NCI-H460 (cell line): ENCODE measurements at regions not wholly inside any gene's neighbourhood (a gene's known extent, or its start where the extent isn't known, plus 50 kb on each side); places are given as distances from the start of the nearest gene placed in this dataset.

ENCODE experiments used
- DNase-seq: peaks from one replicate; pipeline ENCODE4 v3.0.0-alpha.2; 2016; ENCODE audit warnings: low read depth; ENCODE audit errors: extremely low read depth

GRCh38 chr4:14646831-14647230 lies 355.4 kb upstream of the CPEB2 start:
- no peak for DNase-seq

GRCh38 chr4:14650127-14650526 lies 352.2 kb upstream of the CPEB2 start:
- no peak for DNase-seq

- no peak for DNase-seq
Measured at GRCh38 chr4:14652522-14652921, 349.8 kb upstream of the CPEB2 start.

- DNase-seq: no peak
Measured at GRCh38 chr4:14653338-14653737, 348.9 kb upstream of the CPEB2 start.

- no peak for DNase-seq
Measured at GRCh38 chr4:14659286-14659685, 343.0 kb upstream of the CPEB2 start.

GRCh38 chr4:14667624-14668151 lies 334.6 kb upstream of the CPEB2 start:
- DNase-seq: no peak

- no peak for DNase-seq
Measured at GRCh38 chr4:14668296-14668695, 334.0 kb upstream of the CPEB2 start.

GRCh38 chr4:14669371-14669770 lies 332.9 kb upstream of the CPEB2 start:
- no peak for DNase-seq

- DNase-seq: no peak
Measured at GRCh38 chr4:14671146-14671545, 331.1 kb upstream of the CPEB2 start.

- DNase-seq: no peak
Measured at GRCh38 chr4:14675279-14675985, 326.8 kb upstream of the CPEB2 start.

GRCh38 chr4:14679906-14680305 lies 322.4 kb upstream of the CPEB2 start:
- no peak for DNase-seq

GRCh38 chr4:14681330-14681729 lies 321.0 kb upstream of the CPEB2 start:
- DNase-seq: no peak

- no peak for DNase-seq
Measured at GRCh38 chr4:14693728-14694127, 308.6 kb upstream of the CPEB2 start.

GRCh38 chr4:14695095-14695845 lies 307.0 kb upstream of the CPEB2 start:
- no peak for DNase-seq

- DNase-seq: no peak
Measured at GRCh38 chr4:14700083-14700482, 302.2 kb upstream of the CPEB2 start.

- DNase-seq: no peak
Measured at GRCh38 chr4:14700544-14700943, 301.7 kb upstream of the CPEB2 start.

- no peak for DNase-seq
Measured at GRCh38 chr4:14701389-14701788, 300.9 kb upstream of the CPEB2 start.

GRCh38 chr4:14701896-14702295 lies 300.4 kb upstream of the CPEB2 start:
- no peak for DNase-seq

- no peak for DNase-seq
Measured at GRCh38 chr4:14708574-14708973, 293.7 kb upstream of the CPEB2 start.

- DNase-seq: no peak
Measured at GRCh38 chr4:14711259-14711658, 291.0 kb upstream of the CPEB2 start.

GRCh38 chr4:14716691-14717090 lies 285.6 kb upstream of the CPEB2 start:
- no peak for DNase-seq

- DNase-seq: peak; percentile 16
Measured at GRCh38 chr4:14719053-14719452, 283.2 kb upstream of the CPEB2 start.
